ENCODE measurements at regions not wholly inside any gene's neighbourhood (a gene's known extent, or its start where the extent isn't known, plus 50 kb on each side); places are given as distances from the start of the nearest gene placed in this dataset.

DNA sequence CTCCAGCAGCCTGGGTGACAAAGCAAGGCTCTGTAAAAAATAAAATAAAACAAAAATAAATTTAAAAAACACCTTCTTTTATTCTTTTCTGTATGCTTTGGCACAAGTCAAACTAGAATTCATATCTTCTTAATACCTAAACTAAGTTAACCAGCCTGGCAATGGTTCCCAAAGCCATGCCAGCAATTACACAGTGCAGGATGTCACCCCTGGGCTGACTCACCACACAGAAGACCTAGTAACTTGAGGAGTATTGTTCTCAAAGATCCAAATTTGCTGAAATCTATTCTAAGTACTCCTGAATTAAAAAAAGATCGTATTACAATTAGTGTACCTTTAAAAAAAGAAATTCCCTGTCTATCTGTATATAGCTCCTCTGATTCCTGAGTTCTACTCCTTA, 162.7 kb upstream of the SGK1 start:
- TF ChIP-seq, protein P1, sequence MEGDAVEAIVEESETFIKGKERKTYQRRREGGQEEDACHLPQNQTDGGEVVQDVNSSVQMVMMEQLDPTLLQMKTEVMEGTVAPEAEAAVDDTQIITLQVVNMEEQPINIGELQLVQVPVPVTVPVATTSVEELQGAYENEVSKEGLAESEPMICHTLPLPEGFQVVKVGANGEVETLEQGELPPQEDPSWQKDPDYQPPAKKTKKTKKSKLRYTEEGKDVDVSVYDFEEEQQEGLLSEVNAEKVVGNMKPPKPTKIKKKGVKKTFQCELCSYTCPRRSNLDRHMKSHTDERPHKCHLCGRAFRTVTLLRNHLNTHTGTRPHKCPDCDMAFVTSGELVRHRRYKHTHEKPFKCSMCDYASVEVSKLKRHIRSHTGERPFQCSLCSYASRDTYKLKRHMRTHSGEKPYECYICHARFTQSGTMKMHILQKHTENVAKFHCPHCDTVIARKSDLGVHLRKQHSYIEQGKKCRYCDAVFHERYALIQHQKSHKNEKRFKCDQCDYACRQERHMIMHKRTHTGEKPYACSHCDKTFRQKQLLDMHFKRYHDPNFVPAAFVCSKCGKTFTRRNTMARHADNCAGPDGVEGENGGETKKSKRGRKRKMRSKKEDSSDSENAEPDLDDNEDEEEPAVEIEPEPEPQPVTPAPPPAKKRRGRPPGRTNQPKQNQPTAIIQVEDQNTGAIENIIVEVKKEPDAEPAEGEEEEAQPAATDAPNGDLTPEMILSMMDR (IDR thresholded peaks at IDR 0.05) = no peak
- TF ChIP-seq POLR2A (IDR thresholded peaks at IDR 0.05) = no peak
